Keratinocyte (primary cell): ENCODE measurements at regions not wholly inside any gene's neighbourhood (a gene's known extent, or its start where the extent isn't known, plus 50 kb on each side); places are given as distances from the start of the nearest gene placed in this dataset.

Source experiments
- DNase-seq: peaks from one replicate; pipeline ENCODE4 v3.0.0-alpha.2; 2011; ENCODE audit warnings: low read depth, missing footprints, low spot score
- FAIRE-seq: peaks from 2 replicates; lab custom pipeline; 2011; peaks lifted over from hg19 to GRCh38; lab: Jason Lieb, UNC
- H2AFZ ChIP-seq: 2 replicates; pipeline ENCODE4 v1.6.0; 2012; ENCODE audit warnings: low read length, control low read depth, inconsistent platforms; ENCODE audit not compliant: control insufficient read depth
- H3K27ac ChIP-seq: 2 replicates; pipeline ENCODE4 v1.5.1; 2011; ENCODE audit warnings: low read length; ENCODE audit not compliant: control insufficient read depth, insufficient read depth
- H3K27me3 ChIP-seq: 3 replicates; pipeline ENCODE4 v1.6.0; 2011; ENCODE audit warnings: low read length; ENCODE audit not compliant: control insufficient read depth, insufficient read depth; ENCODE audit errors: extremely low read depth
- H3K36me3 ChIP-seq, 2 experiments: 2 replicates in 1 of 2; 3 replicates in 1 of 2; pipeline ENCODE4 v1.5.1; 2011; ENCODE audit warnings: low read length in 2 of 2, mild to moderate bottlenecking in 1 of 2; ENCODE audit not compliant: control insufficient read depth in 2 of 2, insufficient read depth in 2 of 2; ENCODE audit errors: extremely low read depth in 1 of 2
- H3K4me1 ChIP-seq: 3 replicates; pipeline ENCODE4 v1.5.1; 2011; ENCODE audit warnings: low read length; ENCODE audit not compliant: control insufficient read depth, insufficient read depth; ENCODE audit errors: extremely low read depth
- H3K4me2 ChIP-seq: 3 replicates; pipeline ENCODE4 v1.6.0; 2011; ENCODE audit warnings: low read depth, low read length; ENCODE audit not compliant: control insufficient read depth, insufficient read depth; ENCODE audit errors: extremely low read depth
- H3K4me3 ChIP-seq, 3 experiments: fragments of 200-600 bp in 1 of 3; sonication (generic) in 1 of 3; 2 replicates in 2 of 3; 3 replicates in 1 of 3; pipeline ENCODE4 v1.5.1; 2011 to 2016; ENCODE audit warnings: low read length in 3 of 3, mild to moderate bottlenecking in 3 of 3, control low read depth in 2 of 3, inconsistent platforms in 1 of 3, low read depth in 1 of 3, mixed read lengths in 1 of 3, mixed run types in 1 of 3, moderate library complexity in 1 of 3; ENCODE audit not compliant: control insufficient read depth in 2 of 3, insufficient read depth in 2 of 3; ENCODE audit errors: extremely low read depth in 1 of 3
- H3K79me2 ChIP-seq: 2 replicates; pipeline ENCODE4 v1.6.0; 2012; ENCODE audit warnings: low read length; ENCODE audit not compliant: control insufficient read depth, insufficient read depth
- H3K9ac ChIP-seq: 3 replicates; pipeline ENCODE4 v1.6.0; 2011; ENCODE audit warnings: low read length; ENCODE audit not compliant: control insufficient read depth, insufficient read depth; ENCODE audit errors: extremely low read depth
- H3K9me1 ChIP-seq: 3 replicates; pipeline ENCODE4 v1.6.0; 2011; ENCODE audit warnings: low read length; ENCODE audit not compliant: control insufficient read depth, insufficient read depth; ENCODE audit errors: extremely low read depth
- H3K9me3 ChIP-seq: 2 replicates; pipeline ENCODE4 v1.5.1; 2012; ENCODE audit warnings: low read depth, low read length; ENCODE audit not compliant: control insufficient read depth
- H4K20me1 ChIP-seq: 3 replicates; pipeline ENCODE4 v1.6.0; 2011; ENCODE audit warnings: low read length; ENCODE audit not compliant: control insufficient read depth, insufficient read depth; ENCODE audit errors: extremely low read depth
- EZH2 ChIP-seq: IDR thresholded peaks from one replicate; pipeline ENCODE4 v1.6.1; 2012; ENCODE audit warnings: inconsistent platforms, mild to moderate bottlenecking, low read length, moderate library complexity
- dilution Hi-C: fragments of 300-500 bp; cut with MboI; formaldehyde crosslinking; loops from one replicate; pipeline ENCODE4 v1.7.0; 2020; ENCODE audit warnings: low sequenced_read_pairs; ENCODE audit not compliant: extremely low pct_ligation_motif_present
- TF ChIP-seq, protein P1 (sequence below), 3 experiments: IDR thresholded peaks in 1 of 3; conservative IDR thresholded peaks in 1 of 3; optimal IDR thresholded peaks in 1 of 3; 2 replicates in 2 of 3; 3 replicates in 1 of 3; pipeline versions ENCODE3 to v1.5.1; 2011; ENCODE audit warnings: low read length in 3 of 3, mild to moderate bottlenecking in 3 of 3, moderate library complexity in 2 of 3, control low read depth in 1 of 3, inconsistent platforms in 1 of 3; ENCODE audit not compliant: insufficient read depth in 2 of 3; ENCODE audit errors: extremely low read depth in 1 of 3

- no peak for DNase-seq
- Histone ChIP-seq H3K27me3 (no peaks in the 10 kb centered on the region), H3K9ac (no peak overlapping the region), H3K4me2 (no peak overlapping the region), H3K79me2 (no peaks in the 10 kb centered on the region), H2AFZ (no peak overlapping the region), H4K20me1 (no peaks in the 10 kb centered on the region), H3K27ac (no peak overlapping the region), H3K4me3 (no peak overlapping the region), H3K9me1 (no peaks in the 10 kb centered on the region), H3K36me3 (no peaks in the 10 kb centered on the region), H3K4me1 (no peaks in the 10 kb centered on the region), H3K9me3 (no peaks in the 10 kb centered on the region)
- no peak for FAIRE-seq
- TF ChIP-seq EZH2, result no peak
- TF ChIP-seq, protein P1, sequence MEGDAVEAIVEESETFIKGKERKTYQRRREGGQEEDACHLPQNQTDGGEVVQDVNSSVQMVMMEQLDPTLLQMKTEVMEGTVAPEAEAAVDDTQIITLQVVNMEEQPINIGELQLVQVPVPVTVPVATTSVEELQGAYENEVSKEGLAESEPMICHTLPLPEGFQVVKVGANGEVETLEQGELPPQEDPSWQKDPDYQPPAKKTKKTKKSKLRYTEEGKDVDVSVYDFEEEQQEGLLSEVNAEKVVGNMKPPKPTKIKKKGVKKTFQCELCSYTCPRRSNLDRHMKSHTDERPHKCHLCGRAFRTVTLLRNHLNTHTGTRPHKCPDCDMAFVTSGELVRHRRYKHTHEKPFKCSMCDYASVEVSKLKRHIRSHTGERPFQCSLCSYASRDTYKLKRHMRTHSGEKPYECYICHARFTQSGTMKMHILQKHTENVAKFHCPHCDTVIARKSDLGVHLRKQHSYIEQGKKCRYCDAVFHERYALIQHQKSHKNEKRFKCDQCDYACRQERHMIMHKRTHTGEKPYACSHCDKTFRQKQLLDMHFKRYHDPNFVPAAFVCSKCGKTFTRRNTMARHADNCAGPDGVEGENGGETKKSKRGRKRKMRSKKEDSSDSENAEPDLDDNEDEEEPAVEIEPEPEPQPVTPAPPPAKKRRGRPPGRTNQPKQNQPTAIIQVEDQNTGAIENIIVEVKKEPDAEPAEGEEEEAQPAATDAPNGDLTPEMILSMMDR (optimal IDR thresholded peaks at IDR 0.05 in 1 of 3, IDR thresholded peaks at IDR 0.05 in 1 of 3, conservative IDR thresholded peaks at IDR 0.05 in 1 of 3; ENCODE audit: extremely low read depth in 1 of 3, insufficient read depth in 2 of 3, low read length in 3 of 3), result no peak
- dilution Hi-C loops, result no loop called here
These were observed 205.3 kb downstream of the NOVA1 start for GRCh38 chr14:26392498-26392897.

GRCh38 chr14:26389646-26390508 is 208.0 kb downstream of the NOVA1 start:
- DNase-seq (no peak), FAIRE-seq (no peak)
- Histone ChIP-seq H2AFZ (no peak overlapping the region), H3K36me3 (no peaks in the 10 kb centered on the region), H3K4me3 (no peak overlapping the region), H3K9ac (no peak overlapping the region), H3K27me3 (no peaks in the 10 kb centered on the region), H3K27ac (no peak overlapping the region), H3K4me2 (no peak overlapping the region), H3K9me1 (no peaks in the 10 kb centered on the region), H3K9me3 (no peaks in the 10 kb centered on the region), H4K20me1 (no peaks in the 10 kb centered on the region), H3K79me2 (no peaks in the 10 kb centered on the region), H3K4me1 (no peaks in the 10 kb centered on the region)
- dilution Hi-C loops, result no loop called here
- TF ChIP-seq, protein P1 (optimal IDR thresholded peaks at IDR 0.05 in 1 of 3, IDR thresholded peaks at IDR 0.05 in 1 of 3, conservative IDR thresholded peaks at IDR 0.05 in 1 of 3; ENCODE audit: extremely low read depth in 1 of 3, insufficient read depth in 2 of 3, low read length in 3 of 3), result no peak
- TF ChIP-seq EZH2, result no peak
